ENCODE measurements at regions not wholly inside any gene's neighbourhood (a gene's known extent, or its start where the extent isn't known, plus 50 kb on each side); places are given as distances from the start of the nearest gene placed in this dataset.
"Not testable (repeated sequence)": the region's sequence is repeated elsewhere in the genome, so short reads cannot be mapped to it uniquely, and the experiment has no call there.

GRCh38 chr5:163162645-163163044 is 274.8 kb upstream of the CCNG1 start:
- no peaks in the 10 kb centered on the region for H3K4me1 ChIP-seq
- no peaks in the 10 kb centered on the region for H3K27me3 ChIP-seq
- no peak overlapping the region for H3K27ac ChIP-seq
- H3K4me3 ChIP-seq: no peak overlapping the region
- DNase-seq: no peak
- H3K36me3 ChIP-seq: no peaks in the 10 kb centered on the region
- H3K9me3 ChIP-seq (replicated peaks): no peaks in the 10 kb centered on the region

GRCh38 chr5:163163858-163164257 is 273.5 kb upstream of the CCNG1 start:
- Histone ChIP-seq H3K4me1 (no peaks in the 10 kb centered on the region), H3K36me3 (no peaks in the 10 kb centered on the region), H3K9me3 (replicated peaks) (no peaks in the 10 kb centered on the region), H3K27ac (no peak overlapping the region), H3K4me3 (no peak overlapping the region), H3K27me3 (no peaks in the 10 kb centered on the region)
- no peak for DNase-seq

GRCh38 chr5:163165277-163165676 is 272.1 kb upstream of the CCNG1 start:
- H3K27me3 ChIP-seq: no peaks in the 10 kb centered on the region
- no peak for DNase-seq
- H3K4me1 ChIP-seq: no peaks in the 10 kb centered on the region
- no peaks in the 10 kb centered on the region for H3K9me3 ChIP-seq (replicated peaks)
- H3K4me3 ChIP-seq: no peak overlapping the region
- no peaks in the 10 kb centered on the region for H3K36me3 ChIP-seq
- no peak overlapping the region for H3K27ac ChIP-seq

DNA sequence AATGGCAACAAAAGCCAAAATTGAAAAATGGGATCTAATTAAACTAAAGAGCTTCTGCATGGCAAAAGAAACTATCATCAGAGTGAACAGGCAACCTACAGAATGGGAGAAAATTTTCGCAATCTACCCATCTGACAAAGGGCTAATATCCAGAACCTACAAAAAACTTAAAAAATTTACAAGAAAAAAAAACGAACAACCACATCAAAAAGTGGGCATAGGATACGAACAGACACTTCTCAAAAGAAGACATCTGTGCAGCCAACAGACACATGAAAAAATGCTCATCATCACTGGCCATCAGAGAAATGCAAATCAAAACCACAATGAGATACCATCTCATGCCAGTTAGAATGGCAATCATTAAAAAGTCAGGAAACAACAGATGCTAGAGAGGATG is 267.2 kb upstream of the CCNG1 start:
- not testable (repeated sequence) for H3K27ac ChIP-seq; H3K9me3 ChIP-seq (replicated peaks); H3K27me3 ChIP-seq; H3K36me3 ChIP-seq; H3K4me3 ChIP-seq; DNase-seq; H3K4me1 ChIP-seq

GRCh38 chr5:163172540-163173338 is 264.7 kb upstream of the CCNG1 start:
- Histone ChIP-seq H3K36me3 (no peaks in the 10 kb centered on the region), H3K9me3 (replicated peaks) (no peaks in the 10 kb centered on the region), H3K4me3 (no peak overlapping the region), H3K4me1 (no peaks in the 10 kb centered on the region), H3K27me3 (no peaks in the 10 kb centered on the region), H3K27ac (no peak overlapping the region)
- no peak for DNase-seq

DNA sequence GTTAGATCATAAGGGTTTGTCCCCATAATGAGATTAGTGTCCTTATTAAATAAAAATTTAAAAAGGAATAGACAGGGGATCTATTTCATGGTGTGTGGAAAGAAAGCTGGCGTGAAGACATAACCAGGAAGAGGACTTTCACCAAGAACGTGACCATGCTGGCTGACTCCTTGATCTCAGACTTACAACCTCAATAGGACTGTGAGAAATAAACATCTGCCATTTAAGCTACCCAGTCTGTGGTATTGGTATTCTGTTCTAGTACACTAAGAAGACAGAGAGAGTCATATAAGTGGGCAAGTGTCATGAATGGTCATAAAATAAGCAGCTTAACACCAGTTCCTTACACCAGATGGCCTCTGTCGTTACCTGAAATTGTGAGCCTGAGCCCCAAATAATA is 259.4 kb upstream of the CCNG1 start:
- Histone ChIP-seq H3K27me3 (no peaks in the 10 kb centered on the region), H3K9me3 (replicated peaks) (no peaks in the 10 kb centered on the region), H3K27ac (no peak overlapping the region), H3K4me1 (no peaks in the 10 kb centered on the region), H3K4me3 (no peak overlapping the region), H3K36me3 (no peaks in the 10 kb centered on the region)
- DNase-seq: no peak

GRCh38 chr5:163185315-163185714 is 252.1 kb upstream of the CCNG1 start:
- H3K36me3 ChIP-seq: no peaks in the 10 kb centered on the region
- H3K27ac ChIP-seq: no peak overlapping the region
- H3K4me3 ChIP-seq: no peak overlapping the region
- no peaks in the 10 kb centered on the region for H3K9me3 ChIP-seq (replicated peaks)
- H3K4me1 ChIP-seq: no peaks in the 10 kb centered on the region
- DNase-seq: no peak
- H3K27me3 ChIP-seq: no peaks in the 10 kb centered on the region

DNA sequence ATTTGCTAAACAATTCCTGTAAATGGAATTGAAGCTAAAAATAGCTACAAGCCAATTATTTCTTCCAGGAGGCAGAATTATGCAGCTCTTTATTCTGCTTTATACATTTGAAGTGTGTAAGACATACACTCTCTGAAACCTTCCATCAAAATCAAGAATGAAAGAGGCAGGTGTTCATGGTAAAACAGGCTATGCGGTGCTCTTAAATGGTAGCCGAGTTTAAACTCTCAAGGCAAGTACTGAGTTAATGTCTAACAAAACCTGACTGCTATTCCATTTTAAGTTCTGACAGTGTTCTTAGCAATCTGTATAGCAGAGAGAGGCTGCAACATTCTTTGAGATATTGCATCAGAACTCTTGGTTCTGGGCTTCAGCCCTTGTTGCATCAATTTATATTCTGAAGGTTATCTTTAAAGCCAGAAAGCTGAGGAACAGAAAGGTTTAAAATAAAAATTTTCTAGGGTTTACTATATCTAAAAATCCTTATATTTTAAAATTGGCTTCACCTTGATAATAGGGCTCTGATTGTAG is 248.3 kb upstream of the CCNG1 start:
- H3K9me3 ChIP-seq (replicated peaks): no peaks in the 10 kb centered on the region
- H3K4me3 ChIP-seq: no peak overlapping the region
- no peaks in the 10 kb centered on the region for H3K27me3 ChIP-seq
- DNase-seq: no peak
- H3K4me1 ChIP-seq: no peaks in the 10 kb centered on the region
- no peak overlapping the region for H3K27ac ChIP-seq
- H3K36me3 ChIP-seq: no peaks in the 10 kb centered on the region

GRCh38 chr5:163190283-163190682 is 247.1 kb upstream of the CCNG1 start:
- H3K4me3 ChIP-seq: no peak overlapping the region
- H3K36me3 ChIP-seq: no peaks in the 10 kb centered on the region
- no peaks in the 10 kb centered on the region for H3K27me3 ChIP-seq
- DNase-seq: no peak
- H3K4me1 ChIP-seq: no peaks in the 10 kb centered on the region
- no peak overlapping the region for H3K27ac ChIP-seq
- H3K9me3 ChIP-seq (replicated peaks): no peaks in the 10 kb centered on the region

GRCh38 chr5:163190784-163191183 is 246.6 kb upstream of the CCNG1 start:
- Histone ChIP-seq H3K27me3 (no peaks in the 10 kb centered on the region), H3K9me3 (replicated peaks) (no peaks in the 10 kb centered on the region), H3K27ac (no peak overlapping the region), H3K36me3 (no peaks in the 10 kb centered on the region), H3K4me3 (no peak overlapping the region), H3K4me1 (no peaks in the 10 kb centered on the region)
- DNase-seq: no peak

- no peaks in the 10 kb centered on the region for H3K36me3 ChIP-seq
- no peak overlapping the region for H3K4me3 ChIP-seq
- H3K27ac ChIP-seq: no peak overlapping the region
- no peaks in the 10 kb centered on the region for H3K9me3 ChIP-seq (replicated peaks)
- no peak for DNase-seq
- H3K4me1 ChIP-seq: no peaks in the 10 kb centered on the region
- no peaks in the 10 kb centered on the region for H3K27me3 ChIP-seq
These were observed 243.5 kb upstream of the CCNG1 start for GRCh38 chr5:163193886-163194285.

DNA sequence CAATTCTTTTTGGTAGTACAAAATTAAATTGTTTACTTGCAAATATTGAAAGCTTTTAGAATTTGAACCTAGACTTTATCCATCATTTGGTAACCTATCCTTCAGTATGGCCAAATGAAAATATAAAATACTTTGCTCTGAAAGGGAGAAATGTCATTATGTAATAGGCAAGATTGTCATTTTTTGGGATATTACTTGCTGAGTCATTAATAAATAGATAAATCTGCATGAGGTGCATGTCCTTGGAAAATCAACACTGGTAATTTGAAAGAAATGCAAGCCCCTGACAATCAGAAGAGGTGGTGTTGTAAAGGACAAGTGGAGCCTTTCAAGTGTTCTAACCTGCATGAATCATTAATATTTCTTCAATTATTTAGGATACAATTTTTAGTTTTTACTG is 231.8 kb upstream of the CCNG1 start:
- H3K36me3 ChIP-seq: no peaks in the 10 kb centered on the region
- no peaks in the 10 kb centered on the region for H3K4me1 ChIP-seq
- no peaks in the 10 kb centered on the region for H3K9me3 ChIP-seq (replicated peaks)
- no peak overlapping the region for H3K27ac ChIP-seq
- H3K4me3 ChIP-seq: no peak overlapping the region
- H3K27me3 ChIP-seq: 0 out of 2 replicates have a peak, but pooled peaks cover 3% of the 10 kb centered on the region
- no peak for DNase-seq

DNA sequence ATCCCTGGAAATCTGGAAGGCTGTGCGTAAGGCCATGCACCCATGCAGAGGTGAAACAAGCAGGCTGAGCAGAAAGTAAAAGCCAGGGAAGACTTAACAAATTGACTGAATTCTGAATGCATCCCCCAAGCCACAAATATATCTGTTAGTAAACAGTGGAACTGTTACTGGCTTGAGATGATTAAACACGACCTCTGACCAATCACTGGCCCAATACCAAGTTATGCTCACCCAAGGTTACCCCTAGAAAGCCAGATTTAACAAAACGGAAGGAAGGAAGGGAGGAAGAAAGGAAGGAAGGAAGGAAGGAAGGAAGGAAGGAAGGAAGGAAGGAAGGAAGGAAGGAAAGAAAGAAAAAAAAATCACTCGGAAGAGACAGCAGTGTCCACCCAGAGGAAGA is 215.8 kb upstream of the CCNG1 start:
- peaks cover 4% of the 10 kb centered on the region; the same call in 1 of the 2 replicates for H3K27me3 ChIP-seq
- H3K36me3 ChIP-seq: no peaks in the 10 kb centered on the region
- H3K4me1 ChIP-seq: no peaks in the 10 kb centered on the region
- DNase-seq: no peak
- H3K4me3 ChIP-seq: no peak overlapping the region
- no peaks in the 10 kb centered on the region for H3K9me3 ChIP-seq (replicated peaks)
- H3K27ac ChIP-seq: no peak overlapping the region

DNA sequence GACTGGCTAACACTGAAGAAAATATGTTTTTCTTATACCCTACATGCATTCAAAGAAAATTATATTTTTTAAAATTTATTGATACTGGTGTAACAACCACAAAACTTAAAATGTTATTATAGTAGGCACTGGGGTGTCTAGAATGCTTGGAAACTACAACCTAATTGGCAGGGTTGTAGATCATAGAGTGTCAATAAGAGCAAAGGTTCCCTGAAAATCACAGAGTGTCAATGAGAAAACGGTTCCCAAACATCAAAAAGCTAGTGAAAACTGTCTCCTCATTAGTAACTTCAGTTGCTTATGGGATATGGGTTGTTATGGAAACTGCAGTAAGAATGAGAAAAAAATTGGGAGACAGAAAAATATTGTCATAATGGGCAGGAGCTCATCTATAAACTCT is 214.4 kb upstream of the CCNG1 start:
- no peak overlapping the region for H3K27ac ChIP-seq
- no peaks in the 10 kb centered on the region for H3K4me1 ChIP-seq

DNA sequence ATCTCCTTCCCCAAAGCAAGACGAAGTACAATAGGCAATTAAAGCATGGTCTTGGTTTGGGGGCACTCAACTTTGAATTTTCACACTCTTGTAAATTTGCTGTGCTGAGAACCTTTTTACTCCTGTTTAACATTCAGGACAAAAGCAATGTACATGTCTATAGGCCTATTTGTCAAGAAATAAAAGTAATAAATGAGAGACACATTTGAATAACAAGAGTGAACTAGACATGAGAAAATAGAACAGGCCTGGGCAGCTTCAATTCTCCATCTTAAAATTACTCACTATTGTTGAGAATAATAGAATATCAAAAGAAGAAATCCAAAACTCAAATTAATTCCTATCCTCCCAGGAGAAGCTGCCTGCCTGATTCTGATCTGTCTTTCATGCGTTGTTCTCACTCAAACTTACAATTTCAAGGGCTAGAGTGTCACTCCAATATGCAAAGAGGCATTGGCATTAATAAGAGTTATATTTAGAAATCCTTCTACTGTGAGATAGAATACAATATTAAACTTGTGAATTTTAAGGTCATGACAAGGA is 192.9 kb upstream of the CCNG1 start:
- no peak overlapping the region for H3K4me3 ChIP-seq
- DNase-seq: no peak

More for the DNA sequence above, 214.4 kb upstream of the CCNG1 start:
- H3K36me3 ChIP-seq: no peaks in the 10 kb centered on the region
- DNase-seq: no peak
- no peaks in the 10 kb centered on the region for H3K9me3 ChIP-seq (replicated peaks)
- H3K4me3 ChIP-seq: no peak overlapping the region
- H3K27me3 ChIP-seq: peaks cover 4% of the 10 kb centered on the region; the same call in 1 of the 2 replicates

DNA sequence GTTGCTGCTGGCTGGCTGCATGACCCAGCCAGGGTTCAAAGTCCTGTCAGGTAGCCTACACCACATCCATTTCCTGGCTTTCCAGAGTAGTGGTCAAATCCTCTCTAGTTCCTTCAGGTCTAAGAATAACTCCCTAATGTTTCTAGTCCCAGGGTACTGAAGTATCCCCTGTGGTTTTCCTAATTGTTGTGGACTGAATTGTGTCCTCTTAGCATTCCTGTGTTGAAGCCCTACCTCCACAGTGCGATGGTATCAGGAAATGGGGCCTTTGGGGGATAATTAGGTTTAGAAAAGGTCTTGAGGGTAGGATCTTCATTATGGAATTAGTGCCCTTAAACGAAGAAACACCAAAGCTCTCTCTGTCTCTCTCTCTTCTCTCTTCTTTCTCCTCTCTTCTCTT is 191.8 kb upstream of the CCNG1 start:
- Histone ChIP-seq H3K36me3 (no peaks in the 10 kb centered on the region), H3K9me3 (replicated peaks) (no peaks in the 10 kb centered on the region), H3K27me3 (no peaks in the 10 kb centered on the region), H3K4me1 (no peaks in the 10 kb centered on the region), H3K4me3 (no peak overlapping the region), H3K27ac (no peak overlapping the region)
- no peak for DNase-seq

More for the DNA sequence above, 192.9 kb upstream of the CCNG1 start:
- H3K27me3 ChIP-seq: no peaks in the 10 kb centered on the region
- H3K4me1 ChIP-seq: no peaks in the 10 kb centered on the region
- no peak overlapping the region for H3K27ac ChIP-seq
- H3K9me3 ChIP-seq (replicated peaks): no peaks in the 10 kb centered on the region
- no peaks in the 10 kb centered on the region for H3K36me3 ChIP-seq

All from SJCRH30 (cell line).